PC-9 (cell line): ENCODE measurements at regions not wholly inside any gene's neighbourhood (a gene's known extent, or its start where the extent isn't known, plus 50 kb on each side); places are given as distances from the start of the nearest gene placed in this dataset.

ENCODE experiments used
- BruUV-seq: library from RNA; stranded (reverse); fragments of 400-500 nt; replicated peaks from 2 replicates; lab custom pipeline; 2021; lab: Mats Ljungman, UMichigan
- CTCF ChIA-PET: fragments of 300-600 bp; sonication (Branson Sonifier 250); formaldehyde crosslinking; loops from one replicate; lab custom pipeline; 2022; ENCODE audit warnings: antibody characterized with exemption; lab: Charles Lee
- POLR2A ChIA-PET: fragments of 300-600 bp; sonication (Branson Sonifier 250); formaldehyde crosslinking; loops from one replicate; lab custom pipeline; 2022; ENCODE audit warnings: antibody characterized with exemption; ENCODE audit not compliant: unreplicated experiment; lab: Charles Lee
- DNase-seq, 2 experiments: peaks; one replicate each; pipeline versions ENCODE4 v3.0.0 to v3.0.0-alpha.2; 2015 to 2022; ENCODE audit warnings: mixed read lengths in 1 of 2
- H2AFZ ChIP-seq: fragments of 200-600 bp; sonication (generic); 2 replicates; pipeline ENCODE4 v1.8.1; 2017; ENCODE audit warnings: antibody characterized with exemption
- H3F3A ChIP-seq: fragments of 200-600 bp; sonication (generic); 2 replicates; pipeline ENCODE4 v1.8.1; 2017; ENCODE audit warnings: antibody characterized with exemption, mild to moderate bottlenecking, low read depth; ENCODE audit not compliant: insufficient read depth
- H3K27ac ChIP-seq: fragments of 200-600 bp; sonication (generic); 2 replicates; pipeline ENCODE4 v1.6.1; 2016; ENCODE audit warnings: mixed run types
- H3K27me3 ChIP-seq: fragments of 200-600 bp; sonication (generic); 2 replicates; pipeline ENCODE4 v1.6.1; 2016; ENCODE audit warnings: low read depth, mixed run types; ENCODE audit not compliant: insufficient read depth
- H3K36me3 ChIP-seq: fragments of 200-600 bp; sonication (generic); 2 replicates; pipeline ENCODE4 v1.6.1; 2016; ENCODE audit warnings: low read depth, mixed run types
- H3K4me1 ChIP-seq: fragments of 200-600 bp; sonication (generic); replicated peaks from 2 replicates; pipeline ENCODE4 v1.6.1; 2016; ENCODE audit warnings: mixed run types; ENCODE audit not compliant: insufficient read depth
- H3K4me2 ChIP-seq: fragments of 200-600 bp; sonication (generic); 2 replicates; pipeline ENCODE4 v1.6.1; 2017; ENCODE audit warnings: mixed run types
- H3K4me3 ChIP-seq: fragments of 200-600 bp; sonication (generic); 2 replicates; pipeline ENCODE4 v1.6.1; 2016; ENCODE audit warnings: mixed run types
- H3K79me2 ChIP-seq: fragments of 200-600 bp; sonication (generic); 2 replicates; pipeline ENCODE4 v1.6.1; 2017; ENCODE audit warnings: low read depth, mixed run types
- H3K9me2 ChIP-seq: fragments of 200-600 bp; sonication (generic); 2 replicates; pipeline ENCODE4 v1.8.1; 2017; ENCODE audit warnings: mild to moderate bottlenecking; ENCODE audit not compliant: insufficient read depth
- H3K9me3 ChIP-seq: fragments of 200-600 bp; sonication (generic); 2 replicates; pipeline ENCODE4 v1.8.1; 2016; ENCODE audit warnings: low read depth; ENCODE audit not compliant: insufficient read depth
- H4K20me1 ChIP-seq: fragments of 200-600 bp; sonication (generic); 2 replicates; pipeline ENCODE4 v1.8.1; 2017; ENCODE audit not compliant: insufficient read depth
- CTCF ChIP-seq: fragments of 200-600 bp; sonication (generic); conservative IDR thresholded peaks from 2 replicates; pipeline ENCODE4 v1.6.1; 2017; ENCODE audit warnings: mixed run types, antibody characterized with exemption, mild to moderate bottlenecking, moderate library complexity
- EZH2 ChIP-seq: fragments of 200-600 bp; sonication (generic); IDR thresholded peaks from 2 replicates; pipeline ENCODE4 v1.8.0; 2017; ENCODE audit warnings: antibody characterized with exemption, low read depth
- intact Hi-C: fragments of 100-400 bp; cut with micrococcal nuclease; formaldehyde crosslinking; loops from one replicate; pipeline ENCODE4 v1.10.0; 2022; ENCODE audit not compliant: unreplicated experiment

- no peak overlapping the region for H3K4me2 ChIP-seq
- no peak overlapping the region for H3K4me3 ChIP-seq
- H3K36me3 ChIP-seq = 0 out of 2 replicates have a peak, but pooled peaks cover 3% of the 10 kb centered on the region
- H2AFZ ChIP-seq = no peak overlapping the region
- H3F3A ChIP-seq = 0 out of 2 replicates have a peak, but pooled peaks cover 10% of the 10 kb centered on the region
- ChIA-PET POLR2A (no interaction called here), CTCF (interaction anchor here (1.1 kb wide), 1 partner anchor 46 kb away, joined by 3 read pairs; no protein-coding TSS in a partner anchor)
- peaks cover 24% of the 10 kb centered on the region for H3K4me1 ChIP-seq
- no peak for TF ChIP-seq EZH2
- no peak for TF ChIP-seq CTCF
- intact Hi-C loops = loop anchor here (5.0 kb wide), 3 partner anchors 41 to 121 kb away; no protein-coding TSS in a partner anchor
- H3K9me2 ChIP-seq = no peaks in the 10 kb centered on the region
- no peaks in the 10 kb centered on the region for H3K27me3 ChIP-seq
- 0 out of 2 replicates have a peak overlapping the region, but pooled peaks have one; percentile 14 for H3K27ac ChIP-seq
- H4K20me1 ChIP-seq = 0 out of 2 replicates have a peak, but pooled peaks cover 5% of the 10 kb centered on the region
- no peak for DNase-seq
- BruUV-seq = no TSS peak
- H3K9me3 ChIP-seq = no peaks in the 10 kb centered on the region
- H3K79me2 ChIP-seq = peaks cover 93% of the 10 kb centered on the region
Observed at GRCh38 chr6:56758553-56758952, 115.9 kb upstream of the DST start.

- H3K9me2 ChIP-seq = no peaks in the 10 kb centered on the region
- H3K9me3 ChIP-seq = no peaks in the 10 kb centered on the region
- H3F3A ChIP-seq = 0 out of 2 replicates have a peak, but pooled peaks cover 10% of the 10 kb centered on the region
- peaks cover 92% of the 10 kb centered on the region for H3K79me2 ChIP-seq
- 0 out of 2 replicates have a peak overlapping the region, but pooled peaks have one; percentile 14 for H3K27ac ChIP-seq
- no peak overlapping the region for H2AFZ ChIP-seq
- intact Hi-C loops = loop anchor here (5.0 kb wide), 3 partner anchors 41 to 121 kb away; no protein-coding TSS in a partner anchor
- ChIA-PET CTCF (interaction anchor here (1.0 to 1.8 kb wide), 4 partner anchors 29 to 120 kb away, joined by 3 to 7 read pairs (median 5); no protein-coding TSS in a partner anchor), POLR2A (interaction anchor here (0.6 kb wide), 1 partner anchor 57 kb away, joined by 3 read pairs; no protein-coding TSS in a partner anchor)
- TF ChIP-seq CTCF (no peak), EZH2 (no peak)
- DNase-seq = peak in 1 of 2 experiments; percentile 36
- no peaks in the 10 kb centered on the region for H3K27me3 ChIP-seq
- no peak overlapping the region for H3K4me2 ChIP-seq
- H3K4me3 ChIP-seq = no peak overlapping the region
- no TSS peak for BruUV-seq
- H4K20me1 ChIP-seq = 0 out of 2 replicates have a peak, but pooled peaks cover 5% of the 10 kb centered on the region
- H3K36me3 ChIP-seq = 0 out of 2 replicates have a peak, but pooled peaks cover 3% of the 10 kb centered on the region
- peaks cover 24% of the 10 kb centered on the region for H3K4me1 ChIP-seq
Observed at GRCh38 chr6:56758120-56758519, 115.4 kb upstream of the DST start.

- Histone ChIP-seq H3K9me2 (no peaks in the 10 kb centered on the region), H3K4me2 (no peak overlapping the region), H4K20me1 (0 out of 2 replicates have a peak, but pooled peaks cover 5% of the 10 kb centered on the region), H2AFZ (no peak overlapping the region), H3K36me3 (0 out of 2 replicates have a peak, but pooled peaks cover 3% of the 10 kb centered on the region), H3K79me2 (peaks cover 92% of the 10 kb centered on the region), H3K9me3 (no peaks in the 10 kb centered on the region), H3K4me3 (no peak overlapping the region), H3K27me3 (no peaks in the 10 kb centered on the region), H3F3A (0 out of 2 replicates have a peak, but pooled peaks cover 10% of the 10 kb centered on the region), H3K27ac (0 out of 2 replicates have a peak overlapping the region, but pooled peaks have one; percentile 14), H3K4me1 (peaks cover 24% of the 10 kb centered on the region)
- TF ChIP-seq CTCF (peak; percentile 42; the same call in 1 of the 2 replicates), EZH2 (no peak)
- no TSS peak for BruUV-seq
- intact Hi-C loops = loop anchor here (5.0 kb wide), 3 partner anchors 40 to 120 kb away; no protein-coding TSS in a partner anchor
- DNase-seq = no peak
- ChIA-PET CTCF (interaction anchor here (1.0 to 1.8 kb wide), 4 partner anchors 29 to 119 kb away, joined by 3 to 7 read pairs (median 6); no protein-coding TSS in a partner anchor), POLR2A (interaction anchor here (0.6 kb wide), 1 partner anchor 57 kb away, joined by 3 read pairs; no protein-coding TSS in a partner anchor)
Observed at GRCh38 chr6:56757588-56757984, 114.9 kb upstream of the DST start.
